KMS-11 (cell line): ENCODE measurements at regions not wholly inside any gene's neighbourhood (a gene's known extent, or its start where the extent isn't known, plus 50 kb on each side); places are given as distances from the start of the nearest gene placed in this dataset.

Source experiments
- H2AFZ ChIP-seq: fragments of 200-600 bp; sonication (generic); 2 replicates; pipeline ENCODE4 v1.6.1; 2016; ENCODE audit warnings: antibody characterized with exemption, mixed run types, low read depth
- H3K27ac ChIP-seq: fragments of 200-600 bp; sonication (generic); 2 replicates; pipeline ENCODE4 v1.6.1; 2016; ENCODE audit warnings: mild to moderate bottlenecking, mixed run types
- H3K27me3 ChIP-seq: fragments of 200-600 bp; sonication (generic); 2 replicates; pipeline ENCODE4 v1.6.1; 2017; ENCODE audit warnings: mild to moderate bottlenecking, low read depth, mixed run types, moderate library complexity; ENCODE audit not compliant: insufficient read depth
- H3K36me3 ChIP-seq: fragments of 200-600 bp; sonication (generic); 2 replicates; pipeline ENCODE4 v1.6.1; 2017; ENCODE audit warnings: mild to moderate bottlenecking, mixed run types; ENCODE audit not compliant: insufficient read depth
- H3K4me1 ChIP-seq: fragments of 200-600 bp; sonication (generic); 2 replicates; pipeline ENCODE4 v1.6.1; 2016; ENCODE audit warnings: mild to moderate bottlenecking, low read depth, mixed run types; ENCODE audit not compliant: poor library complexity, severe bottlenecking
- H3K4me2 ChIP-seq: fragments of 200-600 bp; sonication (generic); 2 replicates; pipeline ENCODE4 v1.7.0; 2016; ENCODE audit warnings: mild to moderate bottlenecking, mixed run types
- H3K4me3 ChIP-seq: fragments of 200-600 bp; sonication (generic); IDR thresholded peaks from 2 replicates; pipeline ENCODE4 v1.6.1; 2017; ENCODE audit warnings: low read depth, low read length, mixed read lengths; ENCODE audit not compliant: insufficient read depth
- H3K79me2 ChIP-seq: fragments of 200-600 bp; sonication (generic); 2 replicates; pipeline ENCODE4 v1.6.1; 2016; ENCODE audit warnings: low read depth, mixed run types; ENCODE audit not compliant: insufficient read depth
- H3K9ac ChIP-seq: fragments of 200-600 bp; sonication (generic); 2 replicates; pipeline ENCODE4 v1.6.1; 2016; ENCODE audit warnings: mild to moderate bottlenecking, mixed run types
- H4K20me1 ChIP-seq: fragments of 200-600 bp; sonication (generic); 2 replicates; pipeline ENCODE4 v1.6.1; 2016; ENCODE audit warnings: mild to moderate bottlenecking, mixed run types; ENCODE audit not compliant: insufficient read depth
- TF ChIP-seq, protein P1 (sequence below): fragments of 200-600 bp; sonication (generic); conservative IDR thresholded peaks from 2 replicates; pipeline ENCODE4 v1.6.1; 2017; ENCODE audit warnings: low read depth, mild to moderate bottlenecking, antibody characterized with exemption, low read length, moderate library complexity, mixed read lengths

DNA sequence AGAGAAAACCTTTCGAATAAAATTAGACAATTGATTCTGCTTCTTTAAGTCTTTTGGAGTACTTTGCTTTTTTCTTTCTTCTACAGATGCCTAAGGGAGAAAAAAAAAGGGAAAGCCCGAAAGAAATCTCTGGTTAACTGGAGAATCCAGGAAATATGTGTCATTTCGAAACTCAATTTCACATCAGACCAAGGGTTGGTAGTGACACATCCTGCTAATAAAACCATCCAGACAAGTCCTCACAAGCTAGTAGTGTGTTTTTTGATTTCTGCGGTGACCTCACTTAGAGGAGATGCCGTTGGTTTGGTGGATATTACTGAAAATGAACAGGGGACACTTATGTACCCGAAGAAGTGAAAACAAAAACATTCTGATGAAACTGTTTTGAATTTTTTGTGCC is 726.5 kb upstream of the ADAMTS5 start:
- Histone ChIP-seq H2AFZ (no peak overlapping the region), H3K4me3 (no peak overlapping the region), H3K36me3 (no peaks in the 10 kb centered on the region), H4K20me1 (no peaks in the 10 kb centered on the region), H3K9ac (no peak overlapping the region), H3K4me1 (no peaks in the 10 kb centered on the region), H3K4me2 (no peak overlapping the region), H3K79me2 (no peaks in the 10 kb centered on the region), H3K27ac (no peak overlapping the region), H3K27me3 (no peaks in the 10 kb centered on the region)
- TF ChIP-seq, protein P1, sequence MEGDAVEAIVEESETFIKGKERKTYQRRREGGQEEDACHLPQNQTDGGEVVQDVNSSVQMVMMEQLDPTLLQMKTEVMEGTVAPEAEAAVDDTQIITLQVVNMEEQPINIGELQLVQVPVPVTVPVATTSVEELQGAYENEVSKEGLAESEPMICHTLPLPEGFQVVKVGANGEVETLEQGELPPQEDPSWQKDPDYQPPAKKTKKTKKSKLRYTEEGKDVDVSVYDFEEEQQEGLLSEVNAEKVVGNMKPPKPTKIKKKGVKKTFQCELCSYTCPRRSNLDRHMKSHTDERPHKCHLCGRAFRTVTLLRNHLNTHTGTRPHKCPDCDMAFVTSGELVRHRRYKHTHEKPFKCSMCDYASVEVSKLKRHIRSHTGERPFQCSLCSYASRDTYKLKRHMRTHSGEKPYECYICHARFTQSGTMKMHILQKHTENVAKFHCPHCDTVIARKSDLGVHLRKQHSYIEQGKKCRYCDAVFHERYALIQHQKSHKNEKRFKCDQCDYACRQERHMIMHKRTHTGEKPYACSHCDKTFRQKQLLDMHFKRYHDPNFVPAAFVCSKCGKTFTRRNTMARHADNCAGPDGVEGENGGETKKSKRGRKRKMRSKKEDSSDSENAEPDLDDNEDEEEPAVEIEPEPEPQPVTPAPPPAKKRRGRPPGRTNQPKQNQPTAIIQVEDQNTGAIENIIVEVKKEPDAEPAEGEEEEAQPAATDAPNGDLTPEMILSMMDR: no peak

DNA sequence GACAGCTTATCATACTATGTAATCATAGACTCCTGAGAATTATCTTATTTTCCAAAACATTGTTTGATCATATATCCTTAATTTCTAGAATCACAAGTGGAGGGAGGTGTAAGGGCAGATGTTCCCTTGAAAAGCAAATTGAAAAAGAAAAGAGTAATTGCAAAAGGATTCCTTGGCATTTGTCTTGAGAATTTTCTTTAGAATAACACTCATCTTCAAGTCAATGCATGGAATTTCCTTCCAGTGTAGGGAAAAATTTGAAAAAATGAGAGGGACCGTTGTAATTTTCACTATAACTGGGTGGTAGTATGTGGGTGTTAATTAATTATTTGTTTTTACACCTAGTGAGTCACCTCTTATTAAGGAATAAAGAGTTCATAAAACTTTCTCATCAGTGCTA is 724.6 kb upstream of the ADAMTS5 start:
- Histone ChIP-seq H2AFZ (no peak overlapping the region), H3K36me3 (no peaks in the 10 kb centered on the region), H3K27ac (no peak overlapping the region), H3K4me2 (no peak overlapping the region), H3K79me2 (no peaks in the 10 kb centered on the region), H4K20me1 (no peaks in the 10 kb centered on the region), H3K4me3 (no peak overlapping the region), H3K27me3 (no peaks in the 10 kb centered on the region), H3K9ac (no peak overlapping the region), H3K4me1 (no peaks in the 10 kb centered on the region)
- TF ChIP-seq, protein P1: no peak

DNA sequence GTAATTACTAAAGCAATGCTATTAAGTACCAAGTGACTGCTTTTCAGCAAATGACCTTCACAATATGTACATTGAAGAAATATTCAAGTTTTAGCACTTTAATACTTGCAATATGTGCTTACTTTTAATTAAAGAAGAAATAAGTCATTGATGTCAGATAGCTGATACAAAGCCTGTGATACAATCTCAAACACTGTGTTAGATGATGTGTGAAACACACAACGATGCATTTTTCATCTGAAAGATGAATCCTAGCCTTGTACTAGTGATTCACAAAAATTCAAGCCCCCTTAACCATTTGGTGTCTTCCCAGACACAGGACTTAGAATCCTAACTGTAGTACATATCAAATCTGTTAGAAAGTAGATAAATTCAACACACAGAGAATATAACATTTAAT is 724.1 kb upstream of the ADAMTS5 start:
- Histone ChIP-seq H2AFZ (no peak overlapping the region), H3K9ac (no peak overlapping the region), H3K4me3 (no peak overlapping the region), H3K79me2 (no peaks in the 10 kb centered on the region), H3K27me3 (no peaks in the 10 kb centered on the region), H4K20me1 (no peaks in the 10 kb centered on the region), H3K4me1 (no peaks in the 10 kb centered on the region), H3K27ac (no peak overlapping the region), H3K4me2 (no peak overlapping the region), H3K36me3 (no peaks in the 10 kb centered on the region)
- TF ChIP-seq, protein P1: no peak

DNA sequence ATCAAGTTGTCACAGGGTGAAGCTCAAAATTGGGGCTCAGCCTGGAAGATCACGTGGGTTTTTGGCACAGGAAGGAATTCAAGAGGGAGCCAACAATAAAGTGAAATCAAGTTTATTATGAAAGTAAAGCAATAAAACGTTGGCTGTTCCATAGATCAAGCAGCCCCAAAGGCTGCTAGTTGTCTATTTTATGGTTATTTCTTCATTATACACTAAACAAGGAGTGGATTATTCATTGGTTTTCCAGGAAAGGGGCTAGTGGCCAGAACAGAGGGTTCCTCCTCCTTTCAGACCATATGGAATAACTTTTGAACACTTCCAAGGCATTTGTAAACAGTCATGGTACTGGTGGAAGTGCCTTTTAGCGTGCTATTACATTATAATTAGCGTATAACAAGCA is 723.5 kb upstream of the ADAMTS5 start:
- no peaks in the 10 kb centered on the region for H3K36me3 ChIP-seq
- no peak overlapping the region for H3K9ac ChIP-seq
- H2AFZ ChIP-seq: no peak overlapping the region
- H3K27me3 ChIP-seq: no peaks in the 10 kb centered on the region
- H3K4me2 ChIP-seq: no peak overlapping the region
- no peaks in the 10 kb centered on the region for H3K79me2 ChIP-seq
- no peak overlapping the region for H3K27ac ChIP-seq
- H3K4me3 ChIP-seq: no peak overlapping the region
- H4K20me1 ChIP-seq: no peaks in the 10 kb centered on the region
- H3K4me1 ChIP-seq: no peaks in the 10 kb centered on the region
- TF ChIP-seq, protein P1: no peak

DNA sequence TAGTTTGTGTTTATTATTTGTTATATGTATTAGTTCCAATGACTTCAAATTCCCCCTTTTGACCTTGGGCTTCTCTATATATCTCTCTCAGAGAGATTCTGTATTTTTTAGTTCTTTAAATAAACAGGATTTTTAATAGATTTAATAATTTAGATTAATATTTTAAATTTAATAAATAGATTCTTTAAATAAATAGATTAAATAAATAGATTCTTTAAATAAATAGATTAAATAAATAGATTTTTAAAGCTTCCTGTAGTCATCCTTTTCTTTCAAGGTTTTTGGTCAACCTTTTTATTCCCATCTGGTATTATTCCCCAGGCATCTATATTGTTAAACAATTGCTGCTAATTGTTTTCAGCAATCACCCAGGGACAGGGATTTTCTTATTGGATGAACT is 721.9 kb upstream of the ADAMTS5 start:
- TF ChIP-seq, protein P1: no peak
- Histone ChIP-seq H2AFZ (no peak overlapping the region), H3K27ac (no peak overlapping the region), H4K20me1 (no peaks in the 10 kb centered on the region), H3K4me1 (no peaks in the 10 kb centered on the region), H3K27me3 (no peaks in the 10 kb centered on the region), H3K36me3 (no peaks in the 10 kb centered on the region), H3K4me3 (no peak overlapping the region), H3K4me2 (no peak overlapping the region), H3K79me2 (no peaks in the 10 kb centered on the region), H3K9ac (no peak overlapping the region)
